ENCODE measurements at regions not wholly inside any gene's neighbourhood (a gene's known extent, or its start where the extent isn't known, plus 50 kb on each side); places are given as distances from the start of the nearest gene placed in this dataset.

- TF ChIP-seq EZH2 (IDR thresholded peaks at IDR 0.05; ENCODE audit: low read depth, unreplicated experiment) (no peak), CTCF (conservative IDR thresholded peaks at IDR 0.05; ENCODE audit: low read depth in 2 of 2) (no peak), POLR2AphosphoS5 (IDR thresholded peaks at IDR 0.05; ENCODE audit: low read depth) (no peak), REST (IDR thresholded peaks at IDR 0.05; ENCODE audit: unreplicated experiment) (no peak), ETS1 (IDR thresholded peaks at IDR 0.05) (no peak), EZH2phosphoT487 (IDR thresholded peaks at IDR 0.05; ENCODE audit: unreplicated experiment) (no peak), JUNB (IDR thresholded peaks at IDR 0.05; ENCODE audit: unreplicated experiment) (no peak), CREB1 (CRISPR knock-in tag; IDR thresholded peaks at IDR 0.05; ENCODE audit: low read depth) (no peak), ZNF114 (CRISPR knock-in tag; IDR thresholded peaks at IDR 0.05) (no peak), ZNF331 (CRISPR knock-in tag; IDR thresholded peaks at IDR 0.05; ENCODE audit: low read depth) (no peak), STAT1 (IDR thresholded peaks at IDR 0.05; ENCODE audit: unreplicated experiment) (no peak), NANOG (IDR thresholded peaks at IDR 0.05; ENCODE audit: borderline replicate concordance) (no peak), ZNF462 (CRISPR knock-in tag; IDR thresholded peaks at IDR 0.05) (no peak)
Observed at GRCh38 chr4:104017213-104017612, 297.4 kb upstream of the TACR3 start.

Data from GM23338 (cell line).